ENCODE measurements at regions not wholly inside any gene's neighbourhood (a gene's known extent, or its start where the extent isn't known, plus 50 kb on each side); places are given as distances from the start of the nearest gene placed in this dataset.

- no peak for TF ChIP-seq CHD7 (IDR thresholded peaks at IDR 0.05; ENCODE audit: insufficient replicate concordance, low read length)
- no peak for TF ChIP-seq GABPA (IDR thresholded peaks at IDR 0.05; ENCODE audit: borderline replicate concordance, insufficient read depth, low read length)
Measured at GRCh38 chr5:5648694-5649093, 226.2 kb downstream of the ICE1 start (continued).

All from H1 (cell line).